NCI-H1105 (cell line): ENCODE measurements at regions not wholly inside any gene's neighbourhood (a gene's known extent, or its start where the extent isn't known, plus 50 kb on each side); places are given as distances from the start of the nearest gene placed in this dataset.
"Not testable (repeated sequence)": the region's sequence is repeated elsewhere in the genome, so short reads cannot be mapped to it uniquely, and the experiment has no call there.

Experiments
- DNase-seq: peaks from one replicate; lab custom pipeline; 2025; lab: John Stamatoyannopoulos, UW

GRCh38 chr1:30527511-30528140 is 195.8 kb downstream of the MATN1 start:
- no peak for DNase-seq

GRCh38 chr1:30526652-30527345 is 196.6 kb downstream of the MATN1 start:
- no peak for DNase-seq

- DNase-seq, result no peak
Observed at GRCh38 chr1:30525971-30526651, 197.3 kb downstream of the MATN1 start.

- no peak for DNase-seq
Observed at GRCh38 chr1:30525631-30525970, 197.8 kb downstream of the MATN1 start.

GRCh38 chr1:30524840-30525617 is 198.4 kb downstream of the MATN1 start:
- DNase-seq, result no peak

GRCh38 chr1:30524025-30524555 is 199.3 kb downstream of the MATN1 start:
- DNase-seq, result not testable (repeated sequence)

GRCh38 chr1:30523055-30524020 is 200.0 kb downstream of the MATN1 start:
- no peak for DNase-seq

- no peak for DNase-seq
Observed at GRCh38 chr1:30522031-30523004, 201.1 kb downstream of the MATN1 start.

- no peak for DNase-seq
Observed at GRCh38 chr1:30521261-30521865, 202.0 kb downstream of the MATN1 start.

GRCh38 chr1:30520476-30520875 is 202.9 kb downstream of the MATN1 start:
- no peak for DNase-seq

GRCh38 chr1:30519201-30519763 is 204.1 kb downstream of the MATN1 start:
- DNase-seq, result no peak

GRCh38 chr1:30518696-30519095 is 204.7 kb downstream of the MATN1 start:
- DNase-seq, result no peak

- no peak for DNase-seq
Observed at GRCh38 chr1:30518186-30518585, 205.2 kb downstream of the MATN1 start.

GRCh38 chr1:30517666-30518065 is 205.7 kb downstream of the MATN1 start:
- DNase-seq, result peak; percentile 28

GRCh38 chr1:30517241-30517640 is 206.1 kb downstream of the MATN1 start:
- not testable (repeated sequence) for DNase-seq

GRCh38 chr1:30516485-30516858 is 206.9 kb downstream of the MATN1 start:
- no peak for DNase-seq

- no peak for DNase-seq
Observed at GRCh38 chr1:30515755-30516484, 207.5 kb downstream of the MATN1 start.

- DNase-seq, result no peak
Observed at GRCh38 chr1:30514945-30515344, 208.4 kb downstream of the MATN1 start.
